Caco-2 (cell line): ENCODE measurements at regions not wholly inside any gene's neighbourhood (a gene's known extent, or its start where the extent isn't known, plus 50 kb on each side); places are given as distances from the start of the nearest gene placed in this dataset.

Source experiments
- BruUV-seq: library from RNA; stranded (reverse); fragments of 400-500 nt; replicated peaks from 2 replicates; lab custom pipeline; 2021; lab: Mats Ljungman, UMichigan
- CTCF ChIA-PET: fragments of 300-600 bp; sonication (Branson Sonifier 250); formaldehyde crosslinking; loops from one replicate; lab custom pipeline; 2022; ENCODE audit warnings: antibody characterized with exemption; lab: Charles Lee
- POLR2A ChIA-PET: fragments of 300-600 bp; sonication (Branson Sonifier 250); formaldehyde crosslinking; loops from one replicate; lab custom pipeline; 2022; ENCODE audit warnings: antibody characterized with exemption; lab: Charles Lee
- DNase-seq, 2 experiments: peaks; one replicate each; pipeline versions ENCODE4 v3.0.0 to v3.0.0-alpha.2; 2020 to 2022
- H3K27me3 ChIP-seq: replicated peaks from 2 replicates; pipeline ENCODE4 v1.6.0; 2011; ENCODE audit warnings: low read length; ENCODE audit not compliant: control insufficient read depth, insufficient read depth
- H3K36me3 ChIP-seq: 2 replicates; pipeline ENCODE4 v1.5.1; 2011; ENCODE audit warnings: low read length; ENCODE audit not compliant: control insufficient read depth, insufficient read depth
- H3K4me1 ChIP-seq: fragments of 250-450 bp; sonication (Bioruptor Pico); 2 replicates; pipeline ENCODE4 v1.5.1; 2020; ENCODE audit warnings: mild to moderate bottlenecking
- H3K4me3 ChIP-seq: 2 replicates; pipeline ENCODE4 v1.5.1; 2011; ENCODE audit warnings: low read depth, mild to moderate bottlenecking, control low read depth, low read length
- H3K9me3 ChIP-seq: fragments of 250-450 bp; sonication (Bioruptor Pico); 2 replicates; pipeline ENCODE4 v1.5.1; 2020; ENCODE audit warnings: mild to moderate bottlenecking, moderate library complexity
- H3K27ac Mint-ChIP-seq: one replicate; pipeline ENCODE4 v1.8.0; 2022; ENCODE audit warnings: mixed read lengths; ENCODE audit not compliant: unreplicated experiment
- H3K27me3 Mint-ChIP-seq: one replicate; pipeline ENCODE4 v1.8.0; 2022; ENCODE audit warnings: mixed read lengths; ENCODE audit not compliant: insufficient read depth, unreplicated experiment
- H3K36me3 Mint-ChIP-seq: one replicate; pipeline ENCODE4 v1.8.0; 2022; ENCODE audit warnings: mild to moderate bottlenecking, mixed read lengths; ENCODE audit not compliant: insufficient read depth, unreplicated experiment
- H3K4me1 Mint-ChIP-seq: one replicate; pipeline ENCODE4 v1.8.0; 2022; ENCODE audit warnings: low read depth, mixed read lengths; ENCODE audit not compliant: unreplicated experiment
- H3K4me3 Mint-ChIP-seq: one replicate; pipeline ENCODE4 v1.8.0; 2022; ENCODE audit warnings: mild to moderate bottlenecking, moderate library complexity, mixed read lengths; ENCODE audit not compliant: unreplicated experiment
- H3K9me3 Mint-ChIP-seq: one replicate; pipeline ENCODE4 v1.8.0; 2022; ENCODE audit warnings: mixed read lengths; ENCODE audit not compliant: unreplicated experiment
- CTCF ChIP-seq, 2 experiments: fragments of 200-600 bp in 1 of 2; IDR thresholded peaks; 1 replicate in 1 of 2; 2 replicates in 1 of 2; pipeline versions ENCODE4 v1.5.1 to v1.8.0; 2011 to 2022; ENCODE audit warnings: antibody characterized with exemption in 1 of 2, control low read depth in 1 of 2, inconsistent platforms in 1 of 2, low read depth in 1 of 2, low read length in 1 of 2, mild to moderate bottlenecking in 1 of 2, moderate library complexity in 1 of 2; ENCODE audit not compliant: insufficient read depth in 1 of 2, severe bottlenecking in 1 of 2, unreplicated experiment in 1 of 2
- intact Hi-C: fragments of 100-400 bp; cut with micrococcal nuclease; formaldehyde crosslinking; loops from one replicate; pipeline ENCODE4 v1.10.0; 2022; ENCODE audit not compliant: unreplicated experiment

GRCh38 chr14:71499018-71499417 lies 433.2 kb upstream of the RGS6 start:
- CTCF ChIA-PET = no interaction called here
- Histone ChIP-seq H3K9me3 (no peaks in the 10 kb centered on the region), H3K4me1 (no peaks in the 10 kb centered on the region), H3K4me3 (no peak overlapping the region), H3K36me3 (no peaks in the 10 kb centered on the region), H3K27me3 (no peaks in the 10 kb centered on the region)
- POLR2A ChIA-PET = no interaction called here
- H3K27ac Mint-ChIP-seq = no peak overlapping the region
- no peaks in the 10 kb centered on the region for H3K27me3 Mint-ChIP-seq
- no peaks in the 10 kb centered on the region for H3K9me3 Mint-ChIP-seq
- no peak for DNase-seq
- H3K36me3 Mint-ChIP-seq = peaks cover 6% of the 10 kb centered on the region
- H3K4me1 Mint-ChIP-seq = no peaks in the 10 kb centered on the region
- intact Hi-C loops = no loop called here
- H3K4me3 Mint-ChIP-seq = no peak overlapping the region
- BruUV-seq = no TSS peak
- no peak for TF ChIP-seq CTCF (IDR thresholded peaks at IDR 0.05; ENCODE audit: insufficient read depth in 1 of 2, low read depth in 1 of 2, low read length in 1 of 2, severe bottlenecking in 1 of 2, unreplicated experiment in 1 of 2)

- CTCF ChIA-PET = no interaction called here
- no peak for TF ChIP-seq CTCF (IDR thresholded peaks at IDR 0.05; ENCODE audit: insufficient read depth in 1 of 2, low read depth in 1 of 2, low read length in 1 of 2, severe bottlenecking in 1 of 2, unreplicated experiment in 1 of 2)
- no peak overlapping the region for H3K4me3 ChIP-seq
- BruUV-seq = no TSS peak
- H3K36me3 Mint-ChIP-seq = peaks cover under 1% of the 10 kb centered on the region
- no peaks in the 10 kb centered on the region for H3K9me3 Mint-ChIP-seq
- intact Hi-C loops = no loop called here
- H3K27ac Mint-ChIP-seq = no peak overlapping the region
- no peak for DNase-seq
- H3K9me3 ChIP-seq = no peaks in the 10 kb centered on the region
- H3K36me3 ChIP-seq = no peaks in the 10 kb centered on the region; the same call in 1 of the 2 replicates
- POLR2A ChIA-PET = no interaction called here
- peaks cover 6% of the 10 kb centered on the region for H3K4me1 Mint-ChIP-seq
- H3K4me1 ChIP-seq = no peaks in the 10 kb centered on the region; the same call in 1 of the 2 replicates
- H3K27me3 ChIP-seq = no peaks in the 10 kb centered on the region
- no peak overlapping the region for H3K4me3 Mint-ChIP-seq
- H3K27me3 Mint-ChIP-seq = no peaks in the 10 kb centered on the region
These were observed 424.5 kb upstream of the RGS6 start for GRCh38 chr14:71507681-71508080.

- H3K27ac Mint-ChIP-seq = no peak overlapping the region
These were observed 423.3 kb upstream of the RGS6 start for GRCh38 chr14:71508901-71509300.

More at GRCh38 chr14:71508901-71509300, 423.3 kb upstream of the RGS6 start:
- BruUV-seq = no TSS peak
- intact Hi-C loops = no loop called here
- H3K27me3 Mint-ChIP-seq = no peaks in the 10 kb centered on the region
- Histone ChIP-seq H3K4me1 (no peaks in the 10 kb centered on the region; the same call in 1 of the 2 replicates), H3K36me3 (no peaks in the 10 kb centered on the region; the same call in 1 of the 2 replicates), H3K4me3 (no peak overlapping the region), H3K27me3 (no peaks in the 10 kb centered on the region), H3K9me3 (no peaks in the 10 kb centered on the region)
- H3K4me1 Mint-ChIP-seq = peaks cover 6% of the 10 kb centered on the region
- no peaks in the 10 kb centered on the region for H3K9me3 Mint-ChIP-seq
- ChIA-PET CTCF (no interaction called here), POLR2A (no interaction called here)
- no peak for DNase-seq
- H3K4me3 Mint-ChIP-seq = no peak overlapping the region
- H3K36me3 Mint-ChIP-seq = peaks cover 6% of the 10 kb centered on the region
- TF ChIP-seq CTCF (IDR thresholded peaks at IDR 0.05; ENCODE audit: insufficient read depth in 1 of 2, low read depth in 1 of 2, low read length in 1 of 2, severe bottlenecking in 1 of 2, unreplicated experiment in 1 of 2) = no peak
